Esophagus muscularis mucosa (tissue), 4 donors: ENCODE measurements at regions not wholly inside any gene's neighbourhood (a gene's known extent, or its start where the extent isn't known, plus 50 kb on each side); places are given as distances from the start of the nearest gene placed in this dataset.

Experiments
- DNase-seq: peaks from one replicate; pipeline ENCODE4 v3.0.0-alpha.2; 2017; ENCODE audit errors: extremely low spot score
- H3K27ac ChIP-seq, 4 donors: fragments of 200-600 bp; sonication (generic); replicated peaks in 1 of 4; 1 replicate in 3 of 4; 2 replicates in 1 of 4; pipeline ENCODE4 v1.5.1; 2016 to 2019; ENCODE audit warnings: mild to moderate bottlenecking in 1 of 4
- H3K27me3 ChIP-seq, 4 donors: fragments of 200-600 bp; sonication (generic); one replicate each; pipeline versions ENCODE4 v1.5.1 to v1.6.0; 2016 to 2019
- H3K36me3 ChIP-seq, 4 donors: fragments of 200-600 bp; sonication (generic); one replicate each; pipeline ENCODE4 v1.5.1; 2016 to 2019
- H3K4me1 ChIP-seq, 4 donors: fragments of 200-600 bp; sonication (generic); one replicate each; pipeline ENCODE4 v1.5.1; 2016 to 2019
- H3K4me3 ChIP-seq, 4 donors: fragments of 200-600 bp; sonication (generic); 1 replicate in 2 of 4; 2 replicates in 2 of 4; pipeline ENCODE4 v1.5.1; 2016 to 2019; ENCODE audit warnings: mild to moderate bottlenecking in 4 of 4, moderate library complexity in 1 of 4
- H3K9me3 ChIP-seq, 4 donors: fragments of 200-600 bp; sonication (generic); 1 replicate in 3 of 4; 2 replicates in 1 of 4; pipeline ENCODE4 v1.5.1; 2016 to 2019
- EP300 ChIP-seq: sonication (generic); formaldehyde crosslinking; IDR thresholded peaks from one replicate; pipeline ENCODE4 v1.6.1; 2017; ENCODE audit warnings: antibody characterized with exemption
- POLR2A ChIP-seq: fragments of 450-650 bp; IDR thresholded peaks from one replicate; pipeline ENCODE4 v1.6.1; 2017; ENCODE audit warnings: antibody characterized with exemption, moderate library complexity, mild to moderate bottlenecking, low read depth
- POLR2AphosphoS5 ChIP-seq, 2 donors: sonication (generic); formaldehyde crosslinking; IDR thresholded peaks; one replicate each; pipeline ENCODE4 v1.6.1; 2017; ENCODE audit warnings: antibody characterized with exemption in 2 of 2
- WGBS: methylation state at CpG from one replicate; pipeline ENCODE4 v1.1.5; 2018; 5-methylcytosine and 5-hydroxymethylcytosine counted together
- intact Hi-C: fragments of 100-400 bp; cut with DNase I; formaldehyde crosslinking; loops from one replicate; pipeline ENCODE4 v1.15.1; 2023
- TF ChIP-seq, protein P1 (sequence below), 3 experiments: fragments of 200-600 bp in 2 of 3; fragments of 450-650 bp in 1 of 3; sonication (generic) in 2 of 3; IDR thresholded peaks; one replicate each; pipeline ENCODE4 v1.5.1; 2017 to 2019; ENCODE audit warnings: antibody characterized with exemption in 3 of 3, mild to moderate bottlenecking in 2 of 3, moderate library complexity in 1 of 3

DNA sequence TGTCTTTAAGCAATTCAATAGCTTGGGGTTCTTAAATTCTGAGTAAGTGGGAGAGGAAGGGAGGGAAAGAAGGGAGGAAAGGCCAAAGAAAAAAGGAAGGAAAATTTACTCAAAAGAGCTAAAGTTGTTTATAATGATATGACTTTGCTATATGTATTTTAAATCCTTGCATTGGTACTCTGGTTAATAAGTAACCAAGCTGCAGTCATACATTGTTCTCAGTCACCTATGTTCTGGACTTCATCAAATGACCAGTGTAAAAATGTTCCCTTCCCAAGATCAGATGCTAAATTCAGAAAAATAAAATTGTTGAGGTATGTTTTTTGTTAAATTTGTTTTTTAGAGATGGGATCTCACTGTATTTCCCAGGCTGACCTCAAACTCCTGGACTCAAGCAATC, 259.9 kb upstream of the CPNE8 start:
- intact Hi-C loops: no loop called here
- Histone ChIP-seq H3K4me1 (no peaks in the 10 kb centered on the region), H3K9me3 (no peaks in the 10 kb centered on the region), H3K27ac (no peak overlapping the region), H3K4me3 (no peak overlapping the region), H3K36me3 (no peaks in the 10 kb centered on the region), H3K27me3 (no peaks in the 10 kb centered on the region)
- no peak for DNase-seq
- TF ChIP-seq POLR2A (no peak), POLR2AphosphoS5 (IDR thresholded peaks at IDR 0.05) (no peak), EP300 (no peak)
- TF ChIP-seq, protein P1, sequence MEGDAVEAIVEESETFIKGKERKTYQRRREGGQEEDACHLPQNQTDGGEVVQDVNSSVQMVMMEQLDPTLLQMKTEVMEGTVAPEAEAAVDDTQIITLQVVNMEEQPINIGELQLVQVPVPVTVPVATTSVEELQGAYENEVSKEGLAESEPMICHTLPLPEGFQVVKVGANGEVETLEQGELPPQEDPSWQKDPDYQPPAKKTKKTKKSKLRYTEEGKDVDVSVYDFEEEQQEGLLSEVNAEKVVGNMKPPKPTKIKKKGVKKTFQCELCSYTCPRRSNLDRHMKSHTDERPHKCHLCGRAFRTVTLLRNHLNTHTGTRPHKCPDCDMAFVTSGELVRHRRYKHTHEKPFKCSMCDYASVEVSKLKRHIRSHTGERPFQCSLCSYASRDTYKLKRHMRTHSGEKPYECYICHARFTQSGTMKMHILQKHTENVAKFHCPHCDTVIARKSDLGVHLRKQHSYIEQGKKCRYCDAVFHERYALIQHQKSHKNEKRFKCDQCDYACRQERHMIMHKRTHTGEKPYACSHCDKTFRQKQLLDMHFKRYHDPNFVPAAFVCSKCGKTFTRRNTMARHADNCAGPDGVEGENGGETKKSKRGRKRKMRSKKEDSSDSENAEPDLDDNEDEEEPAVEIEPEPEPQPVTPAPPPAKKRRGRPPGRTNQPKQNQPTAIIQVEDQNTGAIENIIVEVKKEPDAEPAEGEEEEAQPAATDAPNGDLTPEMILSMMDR (IDR thresholded peaks at IDR 0.05): no peak

DNA sequence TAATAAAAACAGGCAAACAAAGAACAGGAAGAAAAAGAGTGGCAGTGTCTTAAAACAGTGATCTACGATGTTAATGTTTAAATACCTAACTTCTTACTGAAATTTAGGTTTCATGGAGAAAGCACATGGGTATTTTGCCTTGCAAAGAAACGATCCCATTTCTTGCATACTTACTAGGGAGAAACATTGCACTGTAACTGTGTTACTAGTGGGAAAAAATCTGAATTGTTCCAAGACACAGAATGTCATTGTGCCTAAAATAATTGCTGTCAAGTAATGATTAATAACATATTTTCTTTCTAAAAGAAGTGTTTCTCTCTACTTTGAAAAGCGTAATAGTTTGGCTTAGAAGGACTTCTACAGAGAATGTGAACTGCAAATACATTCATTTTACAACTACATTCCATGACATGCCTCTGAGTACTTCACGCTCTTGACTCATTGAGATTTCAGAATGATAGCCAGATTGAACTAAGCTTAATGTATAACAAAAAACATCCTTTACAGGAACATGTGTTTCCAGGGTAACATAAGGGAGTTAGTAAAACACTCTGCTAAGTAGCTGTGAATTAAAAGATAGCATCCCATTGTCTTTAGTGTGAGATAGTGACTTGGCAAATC, 256.2 kb upstream of the CPNE8 start:
- no peaks in the 10 kb centered on the region for H3K9me3 ChIP-seq
- H3K4me1 ChIP-seq: no peaks in the 10 kb centered on the region
- no peak overlapping the region for H3K27ac ChIP-seq
- DNase-seq: no peak
- 72% methylated on average over 4 of the region's 4 CpGs for WGBS
- no peak for TF ChIP-seq POLR2AphosphoS5 (IDR thresholded peaks at IDR 0.05)
- TF ChIP-seq EP300: no peak
- no peak for TF ChIP-seq POLR2A
- TF ChIP-seq, protein P1 (IDR thresholded peaks at IDR 0.05): no peak
- H3K4me3 ChIP-seq: no peak overlapping the region
- H3K36me3 ChIP-seq: no peaks in the 10 kb centered on the region
- intact Hi-C loops: no loop called here
- no peaks in the 10 kb centered on the region for H3K27me3 ChIP-seq

DNA sequence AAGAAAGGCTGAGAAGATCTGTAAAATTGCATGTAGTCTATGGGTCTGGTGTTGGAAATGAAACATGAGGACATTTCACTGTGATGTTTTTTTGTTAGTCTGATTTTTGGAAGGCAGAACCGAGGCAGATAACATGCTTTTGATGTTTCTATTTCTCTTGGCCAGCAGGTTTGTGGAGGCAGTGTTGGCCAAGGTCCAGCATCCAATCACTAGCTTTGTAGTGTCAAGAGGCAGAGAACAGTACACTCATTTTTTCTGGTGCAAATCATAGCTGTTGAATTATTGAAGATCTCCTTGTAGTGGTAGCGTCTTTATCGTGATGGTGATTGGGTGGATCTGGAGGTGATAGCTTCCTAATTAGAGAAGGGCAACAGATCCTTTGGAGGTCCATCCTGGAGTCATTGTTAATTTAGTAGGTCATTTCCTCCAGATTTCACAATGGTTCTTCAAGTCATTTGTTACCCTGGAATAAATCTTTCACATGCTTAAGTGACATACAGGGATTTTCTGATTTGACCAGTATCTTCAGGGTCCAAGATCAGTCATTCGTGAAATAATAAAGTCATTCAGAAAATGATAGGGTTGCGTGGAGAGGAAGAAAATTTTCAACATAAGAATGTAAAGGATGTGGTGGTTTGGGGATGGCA, 252.4 kb upstream of the CPNE8 start:
- DNase-seq: no peak
- Histone ChIP-seq H3K4me1 (no peaks in the 10 kb centered on the region), H3K4me3 (no peak overlapping the region), H3K36me3 (no peaks in the 10 kb centered on the region), H3K9me3 (no peaks in the 10 kb centered on the region), H3K27me3 (peaks cover 0 to 17% (median 0%) of the 10 kb centered on the region in 4 donors), H3K27ac (no peak overlapping the region)
- intact Hi-C loops: no loop called here
- 60% methylated on average over 5 of the region's 5 CpGs for WGBS
- no peak for TF ChIP-seq EP300
- TF ChIP-seq POLR2AphosphoS5 (IDR thresholded peaks at IDR 0.05): no peak
- TF ChIP-seq, protein P1 (IDR thresholded peaks at IDR 0.05): no peak
- TF ChIP-seq POLR2A: no peak

DNA sequence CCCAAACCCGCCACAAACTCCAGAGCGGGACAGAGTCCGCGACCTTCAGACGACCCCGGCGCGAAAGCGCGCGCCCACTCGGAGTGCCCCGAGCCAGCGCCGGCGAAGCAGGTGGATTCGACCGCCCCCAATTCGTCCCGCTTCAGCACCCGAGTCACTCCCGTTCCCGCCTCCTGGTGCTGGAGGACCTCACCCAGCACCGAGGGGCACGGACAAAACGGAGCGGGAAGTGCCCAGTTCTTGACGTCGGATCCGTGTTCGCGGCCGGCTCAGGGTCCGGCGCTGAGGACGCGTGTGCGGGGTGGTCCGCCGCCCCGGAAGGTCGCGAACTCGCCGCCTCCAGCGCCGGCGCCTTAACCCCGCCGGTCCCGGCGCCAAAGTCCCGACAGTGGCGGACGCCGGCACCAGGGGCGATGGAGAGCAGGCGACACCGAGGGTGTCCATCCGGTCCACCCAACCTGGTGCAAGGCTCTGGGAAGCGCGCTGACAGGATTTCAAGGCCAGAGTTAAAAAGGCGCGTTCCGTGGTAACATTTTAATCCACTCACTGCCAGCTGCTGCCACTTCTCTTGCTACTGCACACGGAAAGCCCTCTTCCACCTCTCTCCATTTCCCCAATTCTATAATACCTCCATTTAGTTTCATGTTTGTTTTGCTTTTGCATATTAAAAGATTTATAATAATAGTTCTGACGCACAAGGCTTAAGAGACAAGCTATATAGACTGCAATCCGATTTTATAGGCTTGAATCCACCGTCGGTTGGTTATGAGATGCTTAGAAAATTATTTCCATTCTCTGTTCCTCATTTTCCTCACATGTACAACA, 240.0 kb upstream of the CPNE8 start:
- peaks cover 0 to 12% (median 0%) of the 10 kb centered on the region in 4 donors for H3K9me3 ChIP-seq
- DNase-seq: no peak
- peak overlapping the region in 1 of 4 donors; percentile 40 for H3K27ac ChIP-seq
- H3K27me3 ChIP-seq: peaks cover 0 to 26% (median 0%) of the 10 kb centered on the region in 4 donors
- H3K36me3 ChIP-seq: no peaks in the 10 kb centered on the region
- H3K4me3 ChIP-seq: peak overlapping the region; percentile 61 to 73 (median 68)
- 14% methylated on average over 47 of the region's 70 CpGs for WGBS
- no peak for TF ChIP-seq POLR2A
- TF ChIP-seq POLR2AphosphoS5 (IDR thresholded peaks at IDR 0.05): peak in 1 of 2 donors; percentile 17
- TF ChIP-seq, protein P1 (IDR thresholded peaks at IDR 0.05): peak; percentile 63 to 87 (median 72)
- peaks cover 6 to 22% (median 12%) of the 10 kb centered on the region in 4 donors for H3K4me1 ChIP-seq
- intact Hi-C loops: loop anchor here (2.0 kb wide), 1 partner anchor 127 kb away; no protein-coding TSS in a partner anchor
